GM12878 (cell line): ENCODE measurements at regions not wholly inside any gene's neighbourhood (a gene's known extent, or its start where the extent isn't known, plus 50 kb on each side); places are given as distances from the start of the nearest gene placed in this dataset.

Experiments
- ATAC-seq: fragments of 200-7000 bp; cut with Tn5 transposase; 3 replicates; pipeline ENCODE4 v1.9.1; 2020; ENCODE audit warnings: mild to moderate bottlenecking, moderate library complexity
- BruUV-seq: library from RNA; stranded (reverse); fragments of 400-500 nt; replicated peaks from 2 replicates; lab custom pipeline; 2021; lab: Mats Ljungman, UMichigan
- CTCF ChIA-PET: fragments of 300-600 bp; sonication (Branson Sonifier 250); formaldehyde crosslinking; extraction: SDS; loops from one replicate; lab custom pipeline; 2021; ENCODE audit warnings: inconsistent platforms; lab: Yijun Ruan, JAX
- POLR2A ChIA-PET: fragments of 350-600 bp; formaldehyde crosslinking; extraction: SDS; loops from one replicate; lab custom pipeline; 2021; ENCODE audit warnings: inconsistent platforms; lab: Charles Lee
- RAD21 ChIA-PET: fragments of 300-600 bp; sonication (Branson Sonifier 250); formaldehyde crosslinking; loops from one replicate; lab custom pipeline; 2023; ENCODE audit warnings: antibody characterized with exemption; ENCODE audit not compliant: unreplicated experiment; lab: Charles Lee
- SMC1A ChIA-PET: fragments of 300-600 bp; sonication (Branson Sonifier 250); formaldehyde crosslinking; loops from one replicate; lab custom pipeline; 2023; ENCODE audit not compliant: unreplicated experiment, uncharacterized antibody; lab: Charles Lee
- DNase-seq: peaks from one replicate; pipeline ENCODE4 v3.0.0-alpha.2; 2011; ENCODE audit warnings: low read depth, low spot score
- FAIRE-seq: peaks from 3 replicates; lab custom pipeline; 2011; peaks lifted over from hg19 to GRCh38; lab: Jason Lieb, UNC
- H2AFZ ChIP-seq: 2 replicates; pipeline ENCODE4 v1.6.0; 2011; ENCODE audit warnings: low read depth, low read length, control low read depth; ENCODE audit not compliant: control insufficient read depth
- H3K27ac ChIP-seq: 2 replicates; pipeline ENCODE4 v1.5.1; 2011; ENCODE audit warnings: control low read depth; ENCODE audit not compliant: control insufficient read depth, insufficient read depth
- H3K27me3 ChIP-seq, 2 experiments: replicated peaks in 1 of 2; 2 replicates each; pipeline versions ENCODE4 v1.6.0 to v1.6.1; 2011; ENCODE audit warnings: low read length in 1 of 2; ENCODE audit not compliant: control insufficient read depth in 2 of 2, insufficient read depth in 2 of 2
- H3K36me3 ChIP-seq, 2 experiments: 2 replicates each; pipeline ENCODE4 v1.5.1; 2011; ENCODE audit warnings: low read length in 1 of 2; ENCODE audit not compliant: control insufficient read depth in 2 of 2, insufficient read depth in 2 of 2
- H3K4me1 ChIP-seq: 2 replicates; pipeline ENCODE4 v1.6.1; 2011; ENCODE audit warnings: mild to moderate bottlenecking, low read length, moderate library complexity, mixed read lengths; ENCODE audit not compliant: control insufficient read depth, insufficient read depth
- H3K4me2 ChIP-seq: 2 replicates; pipeline ENCODE4 v1.6.0; 2011; ENCODE audit warnings: control low read depth; ENCODE audit not compliant: control insufficient read depth, insufficient read depth
- H3K4me3 ChIP-seq: fragments of 200-600 bp; sonication (generic); 2 replicates; pipeline ENCODE4 v1.5.1; 2016
- H3K79me2 ChIP-seq: 2 replicates; pipeline ENCODE4 v1.6.0; 2011; ENCODE audit warnings: low read length; ENCODE audit not compliant: control insufficient read depth, insufficient read depth
- H3K9ac ChIP-seq: 2 replicates; pipeline ENCODE4 v1.8.0; 2011; ENCODE audit warnings: low read length, control low read depth, mixed read lengths; ENCODE audit not compliant: control insufficient read depth, insufficient read depth
- H3K9me3 ChIP-seq: replicated peaks from 3 replicates; pipeline ENCODE4 v1.5.1; 2011; ENCODE audit warnings: mild to moderate bottlenecking, low read length; ENCODE audit not compliant: control insufficient read depth, insufficient read depth
- H4K20me1 ChIP-seq: 2 replicates; pipeline ENCODE4 v1.6.0; 2011; ENCODE audit not compliant: control insufficient read depth, insufficient read depth
- CBFB ChIP-seq: IDR thresholded peaks from 2 replicates; pipeline ENCODE4 v1.6.1; 2016; ENCODE audit warnings: antibody characterized with exemption, low read depth
- CHD2 ChIP-seq: IDR thresholded peaks from 2 replicates; pipeline ENCODE4 v1.6.1; 2011; ENCODE audit warnings: low read depth, low read length, improper control_type of control experiment, borderline replicate concordance
- ETV6 ChIP-seq, 2 experiments: fragments of 450-650 bp in 1 of 2; IDR thresholded peaks in 1 of 2; conservative IDR thresholded peaks in 1 of 2; 2 replicates each; pipeline ENCODE4 v1.6.1; 2014; ENCODE audit warnings: antibody characterized with exemption in 1 of 2, borderline replicate concordance in 1 of 2, low read depth in 1 of 2, mild to moderate bottlenecking in 1 of 2, moderate library complexity in 1 of 2
- RAD21 ChIP-seq: IDR thresholded peaks from 2 replicates; pipeline ENCODE4 v1.6.1; 2011; ENCODE audit warnings: mild to moderate bottlenecking, low read depth, low read length, moderate library complexity; ENCODE audit not compliant: insufficient read depth
- SMARCA5 ChIP-seq: fragments of 450-650 bp; IDR thresholded peaks from 2 replicates; pipeline ENCODE4 v1.6.1; 2017; ENCODE audit warnings: mild to moderate bottlenecking
- SUZ12 ChIP-seq: fragments of 200-600 bp; sonication (generic); IDR thresholded peaks from one replicate; pipeline ENCODE4 v1.6.1; 2018; ENCODE audit warnings: antibody characterized with exemption, mild to moderate bottlenecking; ENCODE audit not compliant: unreplicated experiment
- ZNF384 ChIP-seq: IDR thresholded peaks from 2 replicates; pipeline ENCODE4 v1.6.1; 2012; ENCODE audit warnings: low read depth, mild to moderate bottlenecking, low read length, improper control_type of control experiment, borderline replicate concordance
- WGBS: methylation state at CpG from one replicate; pipeline ENCODE4 v1.1.6; 2016; ENCODE audit warnings: low lambda C conversion rate; ENCODE audit not compliant: insufficient replicate concordance, insufficient coverage; ENCODE audit errors: missing lambda C conversion rate; 5-methylcytosine and 5-hydroxymethylcytosine counted together
- in situ Hi-C: fragments of 300-500 bp; cut with MboI; formaldehyde crosslinking; loops from 9 replicates; pipeline ENCODE4 v1.14.3; 2018; ENCODE audit warnings: mixed read lengths
- intact Hi-C: fragments of 100-400 bp; cut with micrococcal nuclease; formaldehyde crosslinking; loops from one replicate; pipeline ENCODE4 v1.14.2; 2022; ENCODE audit not compliant: unreplicated experiment
- TF ChIP-seq, protein P1 (sequence below): fragments of 450-650 bp; formaldehyde crosslinking; IDR thresholded peaks from 2 replicates; pipeline ENCODE4 v1.4.0; 2022; ENCODE audit warnings: mild to moderate bottlenecking, moderate library complexity
- TF ChIP-seq, protein P2 (sequence below): IDR thresholded peaks from 2 replicates; pipeline ENCODE4 v1.6.1; 2011; ENCODE audit warnings: borderline replicate concordance, low read depth, mild to moderate bottlenecking, moderate library complexity, low read length; ENCODE audit not compliant: insufficient read depth, poor library complexity, severe bottlenecking
- TF ChIP-seq, protein P3 (sequence below): fragments of 150-350 bp; IDR thresholded peaks from 2 replicates; pipeline ENCODE4 v1.6.1; 2014; ENCODE audit warnings: mild to moderate bottlenecking, low read depth, low read length

DNA sequence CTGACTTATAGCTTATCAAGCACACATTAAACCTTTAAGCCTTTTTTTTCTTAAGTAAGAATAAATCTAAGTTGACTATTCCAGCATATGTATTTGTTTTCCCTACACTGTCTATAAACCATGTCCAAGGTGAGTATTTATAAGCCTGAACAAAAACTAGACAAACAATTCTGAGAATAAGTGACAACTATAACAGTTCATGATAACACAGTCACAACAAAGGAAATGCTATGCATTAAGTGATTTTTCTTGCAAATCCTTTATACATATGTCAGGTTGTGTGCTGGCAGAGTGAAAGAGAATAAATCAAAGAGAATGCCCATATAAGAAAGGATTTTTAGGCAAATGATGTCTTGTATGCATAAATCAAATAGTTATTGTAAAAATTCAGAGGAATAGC lies 408.8 kb upstream of the KIF2A start:
- Histone ChIP-seq H3K79me2 (no peaks in the 10 kb centered on the region), H3K9me3 (no peaks in the 10 kb centered on the region; the same call in 2 of the 3 replicates), H3K4me2 (no peak overlapping the region), H3K4me3 (no peak overlapping the region), H3K4me1 (no peaks in the 10 kb centered on the region), H3K27me3 (no peaks in the 10 kb centered on the region), H3K9ac (no peak overlapping the region), H3K27ac (no peak overlapping the region), H3K36me3 (no peaks in the 10 kb centered on the region), H4K20me1 (no peaks in the 10 kb centered on the region), H2AFZ (no peak overlapping the region)
- CTCF ChIA-PET = no interaction called here
- DNase-seq (no peak), FAIRE-seq (no peak), ATAC-seq (no peak)
- SMC1A ChIA-PET = no interaction called here
- RAD21 ChIA-PET = no interaction called here
- TF ChIP-seq ZNF384 (no peak), RAD21 (no peak)
- POLR2A ChIA-PET = no interaction called here
- BruUV-seq = no TSS peak
- in situ Hi-C loops = no loop called here
- intact Hi-C loops = no loop called here

DNA sequence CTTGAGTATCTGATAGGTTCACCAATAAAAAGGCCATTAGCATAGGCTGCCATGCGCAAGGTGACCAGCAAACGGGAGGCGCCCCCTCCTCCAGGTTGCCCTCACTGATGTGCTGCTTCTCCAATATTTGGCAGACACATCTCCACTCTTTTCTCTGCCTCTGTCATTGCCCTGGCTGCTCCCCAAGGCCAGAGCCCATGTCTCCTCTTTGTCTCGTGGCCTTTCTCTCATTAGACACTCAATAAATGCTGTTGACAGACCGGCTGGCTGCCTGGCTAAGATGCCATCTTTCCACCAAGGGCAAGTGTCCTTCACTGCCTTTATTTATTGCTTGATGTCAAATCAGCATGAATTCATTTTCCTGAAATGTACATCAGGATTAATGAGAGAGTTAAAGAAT lies 404.0 kb upstream of the KIF2A start:
- Histone ChIP-seq H3K27me3 (no peaks in the 10 kb centered on the region), H3K9me3 (no peaks in the 10 kb centered on the region), H2AFZ (no peak overlapping the region), H4K20me1 (no peaks in the 10 kb centered on the region), H3K27ac (no peak overlapping the region), H3K9ac (no peak overlapping the region), H3K4me1 (no peaks in the 10 kb centered on the region), H3K36me3 (no peaks in the 10 kb centered on the region), H3K4me2 (no peak overlapping the region), H3K79me2 (no peaks in the 10 kb centered on the region), H3K4me3 (no peak overlapping the region)
- no TSS peak for BruUV-seq
- no peak for TF ChIP-seq SUZ12
- TF ChIP-seq, protein P1, sequence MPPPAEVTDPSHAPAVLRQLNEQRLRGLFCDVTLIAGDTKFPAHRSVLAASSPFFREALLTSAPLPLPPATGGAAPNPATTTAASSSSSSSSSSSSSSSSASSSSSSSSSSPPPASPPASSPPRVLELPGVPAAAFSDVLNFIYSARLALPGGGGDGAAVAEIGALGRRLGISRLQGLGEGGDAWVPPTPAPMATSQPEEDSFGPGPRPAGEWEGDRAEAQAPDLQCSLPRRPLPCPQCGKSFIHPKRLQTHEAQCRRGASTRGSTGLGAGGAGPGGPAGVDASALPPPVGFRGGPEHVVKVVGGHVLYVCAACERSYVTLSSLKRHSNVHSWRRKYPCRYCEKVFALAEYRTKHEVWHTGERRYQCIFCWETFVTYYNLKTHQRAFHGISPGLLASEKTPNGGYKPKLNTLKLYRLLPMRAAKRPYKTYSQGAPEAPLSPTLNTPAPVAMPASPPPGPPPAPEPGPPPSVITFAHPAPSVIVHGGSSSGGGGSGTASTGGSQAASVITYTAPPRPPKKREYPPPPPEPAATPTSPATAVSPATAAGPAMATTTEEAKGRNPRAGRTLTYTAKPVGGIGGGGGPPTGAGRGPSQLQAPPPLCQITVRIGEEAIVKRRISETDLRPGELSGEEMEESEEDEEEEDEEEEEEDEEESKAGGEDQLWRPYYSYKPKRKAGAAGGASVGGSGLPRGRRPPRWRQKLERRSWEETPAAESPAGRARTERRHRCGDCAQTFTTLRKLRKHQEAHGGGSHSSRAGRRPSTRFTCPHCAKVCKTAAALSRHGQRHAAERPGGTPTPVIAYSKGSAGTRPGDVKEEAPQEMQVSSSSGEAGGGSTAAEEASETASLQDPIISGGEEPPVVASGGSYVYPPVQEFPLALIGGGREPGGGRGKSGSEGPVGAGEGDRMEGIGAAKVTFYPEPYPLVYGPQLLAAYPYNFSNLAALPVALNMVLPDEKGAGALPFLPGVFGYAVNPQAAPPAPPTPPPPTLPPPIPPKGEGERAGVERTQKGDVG = no peak
- no peak for TF ChIP-seq CBFB
- TF ChIP-seq, protein P2, sequence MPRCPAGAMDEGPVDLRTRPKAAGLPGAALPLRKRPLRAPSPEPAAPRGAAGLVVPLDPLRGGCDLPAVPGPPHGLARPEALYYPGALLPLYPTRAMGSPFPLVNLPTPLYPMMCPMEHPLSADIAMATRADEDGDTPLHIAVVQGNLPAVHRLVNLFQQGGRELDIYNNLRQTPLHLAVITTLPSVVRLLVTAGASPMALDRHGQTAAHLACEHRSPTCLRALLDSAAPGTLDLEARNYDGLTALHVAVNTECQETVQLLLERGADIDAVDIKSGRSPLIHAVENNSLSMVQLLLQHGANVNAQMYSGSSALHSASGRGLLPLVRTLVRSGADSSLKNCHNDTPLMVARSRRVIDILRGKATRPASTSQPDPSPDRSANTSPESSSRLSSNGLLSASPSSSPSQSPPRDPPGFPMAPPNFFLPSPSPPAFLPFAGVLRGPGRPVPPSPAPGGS = no peak
- no peak for TF ChIP-seq SMARCA5
- no peak for TF ChIP-seq CHD2
- TF ChIP-seq, protein P3, sequence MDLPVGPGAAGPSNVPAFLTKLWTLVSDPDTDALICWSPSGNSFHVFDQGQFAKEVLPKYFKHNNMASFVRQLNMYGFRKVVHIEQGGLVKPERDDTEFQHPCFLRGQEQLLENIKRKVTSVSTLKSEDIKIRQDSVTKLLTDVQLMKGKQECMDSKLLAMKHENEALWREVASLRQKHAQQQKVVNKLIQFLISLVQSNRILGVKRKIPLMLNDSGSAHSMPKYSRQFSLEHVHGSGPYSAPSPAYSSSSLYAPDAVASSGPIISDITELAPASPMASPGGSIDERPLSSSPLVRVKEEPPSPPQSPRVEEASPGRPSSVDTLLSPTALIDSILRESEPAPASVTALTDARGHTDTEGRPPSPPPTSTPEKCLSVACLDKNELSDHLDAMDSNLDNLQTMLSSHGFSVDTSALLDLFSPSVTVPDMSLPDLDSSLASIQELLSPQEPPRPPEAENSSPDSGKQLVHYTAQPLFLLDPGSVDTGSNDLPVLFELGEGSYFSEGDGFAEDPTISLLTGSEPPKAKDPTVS = no peak
- TF ChIP-seq ETV6 (conservative IDR thresholded peaks at IDR 0.05 in 1 of 2, IDR thresholded peaks at IDR 0.05 in 1 of 2; ENCODE audit: borderline replicate concordance in 1 of 2, low read depth in 1 of 2) = no peak
- ChIA-PET POLR2A (no interaction called here), CTCF (no interaction called here), RAD21 (no interaction called here), SMC1A (no interaction called here)
- no peak for ATAC-seq
- 56% methylated on average over 5 of the region's 5 CpGs for WGBS
- intact Hi-C loops = no loop called here
- in situ Hi-C loops = no loop called here
- no peak for DNase-seq
- FAIRE-seq = no peak
